HG03558 (cell line): ENCODE measurements at regions not wholly inside any gene's neighbourhood (a gene's known extent, or its start where the extent isn't known, plus 50 kb on each side); places are given as distances from the start of the nearest gene placed in this dataset.
A peak's percentile ranks its signal among the peaks of the same experiment; 100 is the strongest.
"Not testable (repeated sequence)": the region's sequence is repeated elsewhere in the genome, so short reads cannot be mapped to it uniquely, and the experiment has no call there.

Experiments used
- ATAC-seq: cut with Tn5 transposase; IDR thresholded peaks from one replicate; pipeline ENCODE4 v1.9.1; 2021; ENCODE audit warnings: moderate number of reproducible peaks; ENCODE audit not compliant: unreplicated experiment; ENCODE audit errors: extremely low read depth

- ATAC-seq, result no peak
Observed at GRCh38 chr6:135129136-135129856, 51.8 kb upstream of the MYB start.

- ATAC-seq, result peak; percentile 65
Observed at GRCh38 chr6:135128268-135128914, 52.7 kb upstream of the MYB start.

DNA sequence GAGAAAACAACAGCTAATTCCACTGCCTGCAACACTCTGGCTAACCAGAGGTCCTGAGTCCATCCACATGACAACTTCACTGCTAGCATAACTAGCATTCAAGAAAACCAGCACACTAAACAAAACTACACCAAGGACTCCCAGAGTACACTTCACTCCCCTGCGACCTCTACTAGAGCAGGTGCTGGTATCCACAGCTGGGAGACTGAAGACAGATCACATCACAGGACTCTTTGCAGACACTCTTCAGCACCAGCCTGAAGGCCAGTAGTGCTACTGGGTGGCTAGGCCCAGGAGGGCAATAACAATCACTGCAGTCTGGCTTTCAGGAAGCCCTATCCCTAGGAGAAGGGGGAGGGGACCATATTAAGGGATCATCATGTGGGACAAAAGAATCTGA lies 54.4 kb upstream of the MYB start:
- no peak for ATAC-seq

DNA sequence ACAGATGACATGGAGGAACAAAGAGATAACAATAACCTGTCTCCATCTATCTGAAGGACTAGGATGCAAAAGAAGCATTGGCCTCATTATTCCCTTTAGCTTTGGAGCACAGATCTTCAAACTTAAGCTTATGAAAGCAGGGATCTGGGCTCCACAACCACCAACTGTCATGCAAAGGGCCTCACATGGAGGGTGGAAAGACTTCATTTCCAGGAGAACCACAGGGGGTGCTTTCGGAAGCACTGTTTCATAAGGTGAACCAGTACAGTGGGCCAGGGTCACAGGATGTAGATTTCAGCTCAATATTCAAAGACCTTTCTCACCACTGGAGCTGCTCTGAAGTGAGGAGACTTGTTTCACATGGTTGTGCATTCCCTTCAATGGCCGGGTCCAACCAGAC lies 55.1 kb upstream of the MYB start:
- ATAC-seq, result no peak

DNA sequence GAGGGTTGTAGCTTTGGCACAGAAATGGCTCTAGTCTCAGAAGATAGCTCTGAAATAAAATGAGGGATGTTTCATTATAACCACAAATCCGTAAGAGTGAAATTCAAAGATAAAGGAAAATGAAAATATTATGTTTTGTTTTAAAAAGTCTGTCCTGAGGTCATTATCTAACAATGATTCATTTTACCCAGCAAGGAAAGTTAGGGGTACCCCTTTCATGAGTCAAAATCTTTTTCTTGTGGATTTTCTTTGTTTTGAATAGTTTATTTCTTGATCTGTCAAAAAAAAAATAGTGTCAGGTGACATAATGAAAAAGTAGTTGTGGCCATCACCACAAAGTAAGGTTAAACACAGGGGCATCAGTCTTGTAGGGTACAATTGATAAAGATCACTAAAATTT lies 59.7 kb upstream of the MYB start:
- no peak for ATAC-seq

- no peak for ATAC-seq
Observed at GRCh38 chr6:135118134-135118730, 62.9 kb upstream of the MYB start.

GRCh38 chr6:135117413-135117968 lies 62.9 kb upstream of the HBS1L start:
- ATAC-seq, result no peak

DNA sequence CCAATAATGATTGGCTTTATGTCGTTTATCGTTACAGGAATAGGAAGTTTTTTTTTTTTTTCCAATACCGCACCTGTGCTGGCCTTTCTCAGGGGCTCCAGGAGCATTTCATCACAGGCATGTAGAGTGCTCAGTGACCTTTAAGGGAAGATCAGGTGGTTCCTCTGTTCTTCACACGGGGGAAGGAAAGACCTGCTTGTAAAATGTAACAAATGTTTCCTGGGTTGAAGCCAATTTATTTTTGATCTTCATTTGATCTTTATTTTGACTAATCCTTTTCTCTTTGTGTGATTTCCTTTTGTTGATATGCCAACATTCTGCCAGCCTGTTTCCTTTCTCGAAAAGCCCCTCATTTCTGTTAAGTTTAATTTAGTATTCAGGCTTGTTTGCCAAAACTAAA lies 61.9 kb upstream of the HBS1L start:
- no peak for ATAC-seq

DNA sequence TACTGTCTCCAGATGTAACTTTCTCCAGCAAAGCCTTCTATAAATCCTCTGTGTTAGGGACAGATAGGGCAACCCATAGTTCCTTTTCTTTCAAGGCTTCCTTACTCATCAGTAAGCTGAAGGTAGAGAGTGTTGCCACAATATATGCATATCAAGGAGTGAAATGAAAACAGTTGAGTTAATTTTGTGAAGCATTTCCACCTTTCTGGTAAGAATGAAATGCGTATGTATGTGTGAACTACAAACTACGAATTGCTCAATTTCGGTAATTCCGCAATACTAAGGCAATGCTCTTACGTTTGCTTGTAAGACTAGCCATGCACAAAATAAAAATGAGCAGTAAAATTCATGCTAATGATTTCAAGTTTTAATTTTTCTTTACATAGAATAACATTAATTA lies 61.2 kb upstream of the HBS1L start:
- no peak for ATAC-seq

DNA sequence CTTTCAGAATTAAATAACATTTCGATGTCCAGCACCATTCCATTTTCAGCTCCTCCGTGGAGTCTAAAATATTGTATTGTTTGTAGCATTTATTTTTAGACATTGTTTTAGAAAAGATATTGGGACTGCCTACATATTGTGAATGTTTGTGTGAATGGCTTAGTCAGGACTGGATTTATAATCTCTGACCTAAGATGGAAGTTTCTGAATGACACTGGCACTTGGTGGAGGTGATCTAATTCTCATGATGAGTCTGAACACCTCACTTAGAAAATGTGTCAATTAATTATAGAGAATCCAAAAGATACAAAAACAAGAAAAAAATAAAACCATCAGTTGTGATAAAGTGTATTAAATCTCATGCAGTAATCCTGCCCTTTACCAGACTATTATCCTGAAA lies 60.8 kb upstream of the HBS1L start:
- no peak for ATAC-seq

DNA sequence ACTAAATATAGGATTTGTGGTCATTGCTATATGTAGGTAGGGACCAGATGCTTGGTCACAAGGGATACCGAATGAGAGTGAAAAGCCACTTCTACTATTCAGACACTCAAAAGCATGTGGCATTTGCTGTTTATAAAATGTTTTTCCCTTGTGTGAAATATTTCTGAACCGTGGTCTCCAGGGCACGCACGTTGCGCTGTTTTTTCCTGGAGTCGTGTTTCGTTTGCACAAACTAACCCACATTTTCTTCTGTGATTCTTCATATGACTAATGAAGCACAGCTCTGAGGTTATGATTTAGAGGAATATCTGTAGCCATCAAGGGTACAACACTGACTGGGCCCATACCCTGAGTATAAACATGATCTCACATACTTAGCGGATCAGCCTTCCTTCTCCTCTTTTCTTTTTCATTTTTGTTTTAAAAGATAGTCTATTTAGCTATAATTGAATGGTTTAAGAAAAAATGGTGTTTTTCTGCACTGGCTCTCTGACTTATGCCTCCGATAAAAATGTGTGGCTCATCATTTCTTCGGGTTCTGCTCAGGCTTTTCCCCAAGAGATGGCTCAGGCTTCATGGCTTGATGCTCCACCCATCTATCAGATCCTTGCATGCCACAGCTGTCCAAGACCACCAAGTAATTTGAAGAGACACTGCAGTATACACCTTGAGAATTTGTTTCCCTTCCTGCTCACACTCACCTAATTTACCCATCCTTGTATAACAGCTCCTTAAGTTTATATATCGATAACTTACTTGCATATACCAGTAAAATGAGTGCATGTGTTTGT lies 59.9 kb upstream of the HBS1L start:
- ATAC-seq, result peak; percentile 50

DNA sequence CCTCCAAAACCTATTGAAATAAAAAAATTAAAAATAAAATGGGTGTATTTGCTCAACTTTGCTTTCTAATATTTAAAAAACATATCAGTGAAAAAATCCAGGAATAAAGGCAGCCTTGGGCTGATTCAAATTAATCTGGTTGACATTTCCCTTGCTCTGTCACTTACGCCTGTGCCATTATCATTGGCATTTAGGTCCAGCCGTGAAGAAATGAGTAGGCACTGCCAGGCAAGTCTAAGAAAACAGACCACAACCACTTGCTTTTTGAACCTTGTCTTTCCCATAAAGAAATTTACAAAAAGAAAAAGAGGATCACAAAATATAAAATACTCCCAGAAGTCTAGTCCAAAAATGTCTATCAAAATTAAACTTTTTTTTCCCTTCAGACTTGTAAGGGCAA lies 59.2 kb upstream of the HBS1L start:
- no peak for ATAC-seq

DNA sequence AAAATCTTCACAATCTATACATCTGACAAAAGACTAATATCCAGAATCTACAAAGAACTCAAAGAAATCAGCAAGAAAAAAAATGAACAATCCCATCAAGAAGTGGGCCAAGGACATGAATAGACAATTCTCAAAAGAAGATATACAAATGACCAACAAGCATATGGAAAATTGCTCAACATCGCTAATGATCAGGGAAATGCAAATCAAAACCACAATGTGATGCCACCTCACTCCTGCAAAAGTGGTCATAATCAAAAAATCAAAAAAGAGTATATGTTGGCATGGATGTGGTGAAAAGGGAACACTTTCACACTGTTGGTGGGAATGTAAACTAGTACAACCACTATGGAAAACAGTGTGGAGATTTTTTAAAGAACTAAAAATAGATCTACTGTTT lies 58.3 kb upstream of the HBS1L start:
- ATAC-seq, result not testable (repeated sequence)

- ATAC-seq, result not testable (repeated sequence)
Observed at GRCh38 chr6:135110261-135110781, 55.7 kb upstream of the HBS1L start.

DNA sequence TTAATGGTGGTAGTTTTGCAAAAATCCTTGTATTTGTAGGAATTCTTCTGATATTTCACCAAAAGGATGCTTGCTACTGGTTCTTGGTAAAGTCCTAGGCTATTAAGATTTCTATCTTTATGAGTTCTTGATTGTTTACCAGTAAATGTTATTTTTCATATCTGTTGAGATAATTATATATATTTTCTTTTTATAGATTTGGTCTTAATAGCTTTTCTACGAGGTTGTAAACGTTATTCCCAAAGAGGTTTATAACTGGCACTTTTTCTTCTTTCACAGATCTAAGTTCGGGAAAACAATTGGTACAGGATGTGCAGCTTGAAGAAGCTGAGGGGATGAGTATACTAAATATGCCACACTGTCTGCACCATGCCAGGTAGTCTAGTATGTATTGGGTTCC lies 55.1 kb upstream of the HBS1L start:
- no peak for ATAC-seq

DNA sequence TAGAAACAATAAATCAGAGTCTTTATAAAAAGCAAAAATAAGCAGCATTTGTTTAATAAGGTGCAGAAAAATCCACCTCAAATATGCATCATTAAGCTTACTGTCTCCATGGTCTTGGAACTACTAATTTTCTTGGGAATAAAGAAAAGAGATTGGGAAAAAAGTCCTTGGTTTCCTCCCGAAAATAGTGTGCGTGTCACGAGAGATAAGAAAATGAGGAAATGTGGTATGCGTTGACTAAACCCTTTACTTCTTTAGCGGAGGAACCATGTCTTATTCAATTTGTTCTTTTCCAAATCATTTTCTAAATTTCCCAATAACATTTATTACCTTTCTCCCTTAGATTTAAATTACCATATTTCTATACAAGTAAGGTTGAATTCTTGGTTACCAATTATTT lies 54.1 kb upstream of the HBS1L start:
- ATAC-seq, result no peak

GRCh38 chr6:135106611-135107010 lies 52.0 kb upstream of the HBS1L start:
- no peak for ATAC-seq

- ATAC-seq, result no peak
Observed at GRCh38 chr6:135105710-135106109, 51.1 kb upstream of the HBS1L start.

DNA sequence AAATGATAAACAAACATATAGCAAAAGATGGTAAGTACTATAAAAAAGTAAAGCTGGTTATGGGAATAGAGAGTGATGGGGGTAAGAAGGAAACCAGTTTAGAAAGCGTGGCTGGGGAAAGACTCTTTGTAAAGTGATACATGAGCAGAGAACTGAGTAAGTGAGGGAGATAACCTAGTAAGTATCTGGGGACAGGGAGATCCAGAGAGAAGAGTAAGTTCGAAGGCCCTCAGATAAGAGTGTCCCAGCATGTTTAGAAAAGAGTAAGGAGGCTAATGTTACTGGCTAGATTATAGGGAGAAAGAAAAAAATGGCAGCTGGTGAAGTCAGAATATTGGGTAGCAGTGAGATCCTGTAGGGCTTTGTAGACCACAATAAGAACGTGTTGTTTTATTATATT lies 50.7 kb upstream of the HBS1L start:
- no peak for ATAC-seq
